Kidney epithelial cell (primary cell): ENCODE measurements at regions not wholly inside any gene's neighbourhood (a gene's known extent, or its start where the extent isn't known, plus 50 kb on each side); places are given as distances from the start of the nearest gene placed in this dataset.
"Not testable (repeated sequence)": the region's sequence is repeated elsewhere in the genome, so short reads cannot be mapped to it uniquely, and the experiment has no call there.

ENCODE experiments used
- DNase-seq: peaks from one replicate; pipeline ENCODE4 v3.0.0-alpha.2; 2010; ENCODE audit warnings: low read depth
- H3K27me3 ChIP-seq: 2 replicates; pipeline ENCODE4 v1.6.0; 2011; ENCODE audit warnings: low read length; ENCODE audit not compliant: control insufficient read depth, insufficient read depth
- H3K36me3 ChIP-seq: 2 replicates; pipeline ENCODE4 v1.5.1; 2011; ENCODE audit warnings: low read length; ENCODE audit not compliant: control insufficient read depth, insufficient read depth
- H3K4me3 ChIP-seq: 2 replicates; pipeline ENCODE4 v1.5.1; 2011; ENCODE audit warnings: low read depth, mild to moderate bottlenecking, control low read depth, low read length
- CTCF ChIP-seq: IDR thresholded peaks from 2 replicates; pipeline ENCODE4 v1.5.1; 2011; ENCODE audit warnings: mild to moderate bottlenecking, moderate library complexity, low read length, control low read depth, inconsistent platforms; ENCODE audit not compliant: insufficient read depth, poor library complexity, severe bottlenecking

- H3K4me3 ChIP-seq: no peak overlapping the region
- no peak for DNase-seq
- TF ChIP-seq CTCF: no peak
- H3K27me3 ChIP-seq: peaks cover 5% of the 10 kb centered on the region
- no peaks in the 10 kb centered on the region for H3K36me3 ChIP-seq
Observed at GRCh38 chr10:46217752-46218453, 68.9 kb upstream of the ANTXRL start.

GRCh38 chr10:46218921-46219320 is 67.9 kb upstream of the ANTXRL start:
- Histone ChIP-seq H3K4me3 (no peak overlapping the region), H3K27me3 (peaks cover 5% of the 10 kb centered on the region), H3K36me3 (no peaks in the 10 kb centered on the region)
- no peak for TF ChIP-seq CTCF
- no peak for DNase-seq

GRCh38 chr10:46219431-46219990 is 67.3 kb upstream of the ANTXRL start:
- DNase-seq, H3K36me3 ChIP-seq, H3K4me3 ChIP-seq, H3K27me3 ChIP-seq: not testable (repeated sequence)

GRCh38 chr10:46220187-46220586 is 66.6 kb upstream of the ANTXRL start:
- H3K36me3 ChIP-seq: no peaks in the 10 kb centered on the region
- no peak for TF ChIP-seq CTCF
- no peak overlapping the region for H3K4me3 ChIP-seq
- peaks cover 5% of the 10 kb centered on the region for H3K27me3 ChIP-seq
- no peak for DNase-seq

- H3K27me3 ChIP-seq: peaks cover 5% of the 10 kb centered on the region
- DNase-seq: no peak
- TF ChIP-seq CTCF: no peak
- no peaks in the 10 kb centered on the region for H3K36me3 ChIP-seq
- H3K4me3 ChIP-seq: no peak overlapping the region
Observed at GRCh38 chr10:46220872-46221538, 65.8 kb upstream of the ANTXRL start.

GRCh38 chr10:46222364-46222935 is 64.3 kb upstream of the ANTXRL start:
- no peaks in the 10 kb centered on the region for H3K36me3 ChIP-seq

More at GRCh38 chr10:46222364-46222935, 64.3 kb upstream of the ANTXRL start:
- H3K4me3 ChIP-seq: no peak overlapping the region
- peaks cover 4% of the 10 kb centered on the region for H3K27me3 ChIP-seq
- DNase-seq: no peak
- no peak for TF ChIP-seq CTCF
